ENCODE measurements at regions not wholly inside any gene's neighbourhood (a gene's known extent, or its start where the extent isn't known, plus 50 kb on each side); places are given as distances from the start of the nearest gene placed in this dataset.

- H3K4me1 Mint-ChIP-seq (ENCODE audit: low read depth, unreplicated experiment), result peaks cover 7% of the 10 kb centered on the region
- H3K4me2 ChIP-seq (ENCODE audit: low read length), result no peak overlapping the region
- no peak overlapping the region for H3K27ac ChIP-seq (ENCODE audit: low read depth, low read length)
- H3K27me3 Mint-ChIP-seq (ENCODE audit: low read depth, unreplicated experiment), result no peaks in the 10 kb centered on the region
- H3K36me3 Mint-ChIP-seq (ENCODE audit: low read depth, unreplicated experiment), result no peaks in the 10 kb centered on the region
- no peak overlapping the region for H2AFZ ChIP-seq (ENCODE audit: low read depth, low read length)
- no peaks in the 10 kb centered on the region for H3K9me3 Mint-ChIP-seq (ENCODE audit: unreplicated experiment)
- no peaks in the 10 kb centered on the region for H3K36me3 ChIP-seq (ENCODE audit: insufficient read depth, low read length)
- no peaks in the 10 kb centered on the region for H3K4me1 ChIP-seq (ENCODE audit: insufficient read depth, low read length)
- H3K79me2 ChIP-seq (ENCODE audit: insufficient read depth, low read length), result no peaks in the 10 kb centered on the region
- H4K20me1 ChIP-seq (ENCODE audit: insufficient read depth, low read length), result no peaks in the 10 kb centered on the region
- DNase-seq (ENCODE audit: low read depth), result peak; percentile 67
- H3K9me3 ChIP-seq (ENCODE audit: insufficient read depth, low read depth, low read length), result no peaks in the 10 kb centered on the region
- no peak overlapping the region for H3K9ac ChIP-seq (ENCODE audit: low read length)
- H3K4me3 Mint-ChIP-seq (ENCODE audit: unreplicated experiment), result no peak overlapping the region
- no peak for FAIRE-seq
- TF ChIP-seq EZH2 (IDR thresholded peaks at IDR 0.05; ENCODE audit: insufficient read depth, low read length) (no peak), CTCF (IDR thresholded peaks at IDR 0.05; ENCODE audit: insufficient read depth, low read depth, low read length) (no peak)
- H3K4me3 ChIP-seq (ENCODE audit: insufficient read depth, low read depth, low read length), result no peak overlapping the region
- no peaks in the 10 kb centered on the region for H3K27me3 ChIP-seq (ENCODE audit: insufficient read depth, low read length)
- H3K27ac Mint-ChIP-seq (ENCODE audit: unreplicated experiment), result no peak overlapping the region
Measured at GRCh38 chr4:43837171-43837570, 611.4 kb downstream of the KCTD8 start.

- no peak for TF ChIP-seq CTCF (IDR thresholded peaks at IDR 0.05; ENCODE audit: insufficient read depth, low read depth, low read length)
- no peak for TF ChIP-seq EZH2 (IDR thresholded peaks at IDR 0.05; ENCODE audit: insufficient read depth, low read length)
- Histone ChIP-seq H3K4me2 (ENCODE audit: low read length) (no peak overlapping the region), H3K9me3 (ENCODE audit: insufficient read depth, low read depth, low read length) (no peaks in the 10 kb centered on the region), H3K36me3 (ENCODE audit: insufficient read depth, low read length) (no peaks in the 10 kb centered on the region), H3K9ac (ENCODE audit: low read length) (no peak overlapping the region), H4K20me1 (ENCODE audit: insufficient read depth, low read length) (no peaks in the 10 kb centered on the region), H2AFZ (ENCODE audit: low read depth, low read length) (no peak overlapping the region), H3K4me1 (ENCODE audit: insufficient read depth, low read length) (no peaks in the 10 kb centered on the region), H3K79me2 (ENCODE audit: insufficient read depth, low read length) (no peaks in the 10 kb centered on the region), H3K4me3 (ENCODE audit: insufficient read depth, low read depth, low read length) (no peak overlapping the region), H3K27ac (ENCODE audit: low read depth, low read length) (no peak overlapping the region), H3K27me3 (ENCODE audit: insufficient read depth, low read length) (no peaks in the 10 kb centered on the region)
- Mint-ChIP-seq H3K4me3 (ENCODE audit: unreplicated experiment) (no peak overlapping the region), H3K36me3 (ENCODE audit: low read depth, unreplicated experiment) (no peaks in the 10 kb centered on the region), H3K27ac (ENCODE audit: unreplicated experiment) (no peak overlapping the region), H3K9me3 (ENCODE audit: unreplicated experiment) (no peaks in the 10 kb centered on the region), H3K27me3 (ENCODE audit: low read depth, unreplicated experiment) (no peaks in the 10 kb centered on the region), H3K4me1 (ENCODE audit: low read depth, unreplicated experiment) (peaks cover 9% of the 10 kb centered on the region)
- FAIRE-seq (no peak), DNase-seq (ENCODE audit: low read depth) (no peak)
Measured at GRCh38 chr4:43837604-43838003, 611.0 kb downstream of the KCTD8 start.

- no peak overlapping the region for H3K4me3 Mint-ChIP-seq (ENCODE audit: unreplicated experiment)
- H3K27me3 Mint-ChIP-seq (ENCODE audit: low read depth, unreplicated experiment), result no peaks in the 10 kb centered on the region
Measured at GRCh38 chr4:43842594-43842993, 606.0 kb downstream of the KCTD8 start.

More at GRCh38 chr4:43842594-43842993, 606.0 kb downstream of the KCTD8 start:
- TF ChIP-seq EZH2 (IDR thresholded peaks at IDR 0.05; ENCODE audit: insufficient read depth, low read length) (no peak), CTCF (IDR thresholded peaks at IDR 0.05; ENCODE audit: insufficient read depth, low read depth, low read length) (no peak)
- H3K27ac Mint-ChIP-seq (ENCODE audit: unreplicated experiment), result peak overlapping the region; percentile 72
- H3K27me3 ChIP-seq (ENCODE audit: insufficient read depth, low read length), result no peaks in the 10 kb centered on the region
- no peaks in the 10 kb centered on the region for H3K36me3 Mint-ChIP-seq (ENCODE audit: low read depth, unreplicated experiment)
- H3K9ac ChIP-seq (ENCODE audit: low read length), result no peak overlapping the region
- H3K9me3 ChIP-seq (ENCODE audit: insufficient read depth, low read depth, low read length), result no peaks in the 10 kb centered on the region
- H3K79me2 ChIP-seq (ENCODE audit: insufficient read depth, low read length), result no peaks in the 10 kb centered on the region
- H4K20me1 ChIP-seq (ENCODE audit: insufficient read depth, low read length), result no peaks in the 10 kb centered on the region
- no peak overlapping the region for H3K4me3 ChIP-seq (ENCODE audit: insufficient read depth, low read depth, low read length)
- H3K27ac ChIP-seq (ENCODE audit: low read depth, low read length), result no peak overlapping the region
- FAIRE-seq (no peak), DNase-seq (ENCODE audit: low read depth) (no peak)
- H3K4me1 Mint-ChIP-seq (ENCODE audit: low read depth, unreplicated experiment), result peaks cover 15% of the 10 kb centered on the region
- H2AFZ ChIP-seq (ENCODE audit: low read depth, low read length), result no peak overlapping the region
- H3K4me1 ChIP-seq (ENCODE audit: insufficient read depth, low read length), result no peaks in the 10 kb centered on the region
- H3K36me3 ChIP-seq (ENCODE audit: insufficient read depth, low read length), result no peaks in the 10 kb centered on the region
- H3K4me2 ChIP-seq (ENCODE audit: low read length), result no peak overlapping the region
- H3K9me3 Mint-ChIP-seq (ENCODE audit: unreplicated experiment), result no peaks in the 10 kb centered on the region
